Subcutaneous abdominal adipose tissue (tissue), 5 donors: ENCODE measurements at regions not wholly inside any gene's neighbourhood (a gene's known extent, or its start where the extent isn't known, plus 50 kb on each side); places are given as distances from the start of the nearest gene placed in this dataset.

Source experiments
- H3K27ac ChIP-seq: one replicate; pipeline ENCODE4 v1.7.0; 2013; ENCODE audit warnings: low read depth, mild to moderate bottlenecking, inconsistent platforms, low read length, moderate library complexity
- H3K27me3 ChIP-seq, 5 donors: one replicate each; pipeline ENCODE4 v1.7.0; 2013; ENCODE audit warnings: low read length in 5 of 5, inconsistent platforms in 1 of 5; ENCODE audit not compliant: control insufficient read depth in 5 of 5, insufficient read depth in 4 of 5
- H3K36me3 ChIP-seq, 5 donors: one replicate each; pipeline ENCODE4 v1.7.0; 2013; ENCODE audit warnings: low read length in 5 of 5; ENCODE audit not compliant: control insufficient read depth in 5 of 5, insufficient read depth in 5 of 5
- H3K4me1 ChIP-seq, 5 donors: one replicate each; pipeline ENCODE4 v1.7.0; 2013; ENCODE audit warnings: low read length in 5 of 5, mild to moderate bottlenecking in 3 of 5, moderate library complexity in 1 of 5; ENCODE audit not compliant: control insufficient read depth in 5 of 5, insufficient read depth in 5 of 5
- H3K4me3 ChIP-seq, 5 donors: one replicate each; pipeline ENCODE4 v1.7.0; 2013; ENCODE audit warnings: low read length in 5 of 5, low read depth in 1 of 5
- H3K9ac ChIP-seq, 5 donors: one replicate each; pipeline ENCODE4 v1.7.0; 2013; ENCODE audit warnings: low read length in 5 of 5, mild to moderate bottlenecking in 4 of 5, moderate library complexity in 3 of 5
- H3K9me3 ChIP-seq, 5 donors: one replicate each; pipeline ENCODE4 v1.7.0; 2013; ENCODE audit warnings: low read length in 5 of 5; ENCODE audit not compliant: control insufficient read depth in 5 of 5
- donor health status: healthy.
- donor health status: healthy.
- donor health status: healthy.
- donor health status: healthy.
- donor health status: healthy.

DNA sequence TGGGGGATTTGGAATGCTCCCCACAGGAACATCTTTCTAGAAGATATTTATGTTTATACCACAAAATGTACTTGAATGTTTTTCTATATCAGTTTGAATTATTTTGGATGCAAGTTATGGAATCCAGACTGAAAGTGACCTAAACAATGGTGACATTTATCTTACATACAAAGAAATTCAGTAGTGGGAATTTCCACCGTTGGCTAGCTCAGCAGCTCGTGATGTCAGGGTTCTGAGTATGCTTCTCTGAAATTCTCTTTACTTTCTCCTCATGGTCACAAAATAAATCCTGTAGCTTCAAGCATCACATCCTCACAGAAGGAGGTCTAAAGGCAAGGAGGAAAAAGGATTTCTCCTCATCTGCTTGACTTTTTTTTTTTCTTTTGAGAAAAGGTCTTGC is 105.3 kb downstream of the AKAIN1 start:
- Histone ChIP-seq H3K27me3 (no peaks in the 10 kb centered on the region), H3K4me1 (no peaks in the 10 kb centered on the region), H3K9me3 (peaks cover 0 to 5% (median 3%) of the 10 kb centered on the region in 5 donors), H3K9ac (no peak overlapping the region), H3K27ac (no peak overlapping the region), H3K36me3 (no peaks in the 10 kb centered on the region), H3K4me3 (no peak overlapping the region)

DNA sequence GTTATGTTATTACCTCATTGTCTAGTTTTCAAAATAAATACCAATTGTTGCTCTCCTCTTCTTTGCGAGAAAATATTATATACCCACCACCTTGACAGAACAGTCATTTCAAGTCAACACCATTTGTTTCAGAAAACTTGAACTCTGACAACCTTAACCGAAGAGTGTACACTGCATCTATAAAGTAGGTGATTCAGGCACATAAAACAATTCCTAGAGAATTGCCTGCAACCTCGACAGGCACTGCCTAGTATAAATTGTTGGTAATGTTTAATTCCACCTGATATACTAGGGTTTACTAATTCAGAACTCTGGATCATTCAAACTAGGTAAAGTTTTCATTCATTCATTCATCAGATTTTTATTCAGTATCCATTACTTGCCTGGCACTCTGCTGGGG is 121.8 kb downstream of the AKAIN1 start:
- H3K27me3 ChIP-seq = no peaks in the 10 kb centered on the region

DNA sequence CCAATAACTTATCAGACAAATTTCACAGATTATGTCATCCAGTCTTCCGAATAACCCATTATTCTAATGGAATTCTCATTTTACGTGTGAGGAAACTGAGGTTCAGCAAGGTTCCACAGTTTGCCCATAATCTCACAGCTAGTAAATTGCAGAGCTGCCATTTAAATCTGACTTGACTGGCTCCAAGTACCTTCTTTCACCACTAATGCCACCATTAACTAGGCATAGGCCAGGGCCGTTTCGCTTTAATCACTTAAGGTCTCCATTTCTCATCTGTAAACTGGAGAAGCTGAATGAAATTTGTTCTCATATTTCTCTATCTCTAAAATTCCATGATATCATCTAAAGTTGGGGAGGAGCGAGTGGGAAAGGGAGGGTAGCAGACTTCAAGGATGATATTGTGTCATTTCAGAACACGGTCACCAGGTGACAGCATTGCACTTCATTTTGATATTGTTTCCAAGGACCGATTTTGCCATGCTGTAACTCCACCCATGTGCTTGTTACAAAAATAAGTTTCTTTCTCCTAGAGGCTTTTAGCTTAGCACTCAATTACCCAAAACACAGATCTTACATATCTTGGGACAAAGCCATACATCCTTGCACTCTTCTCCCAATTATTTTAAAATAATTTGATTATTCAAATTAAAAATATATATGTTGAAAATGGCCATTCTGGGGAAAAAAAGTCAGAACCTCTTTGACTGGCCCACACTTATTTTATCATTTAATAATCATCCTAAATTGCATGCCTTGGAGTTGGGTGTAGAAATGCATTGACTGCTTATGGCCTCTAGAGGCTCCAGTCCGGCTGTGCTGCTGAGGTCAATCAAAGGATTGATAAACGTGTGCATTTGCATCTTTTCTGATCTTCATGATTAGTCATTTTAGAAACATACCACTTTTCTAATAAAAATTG is 123.8 kb downstream of the AKAIN1 start:
- no peak overlapping the region for H3K4me3 ChIP-seq
- no peaks in the 10 kb centered on the region for H3K27me3 ChIP-seq
- no peak overlapping the region for H3K9ac ChIP-seq
- no peaks in the 10 kb centered on the region for H3K4me1 ChIP-seq
- no peaks in the 10 kb centered on the region for H3K36me3 ChIP-seq
- H3K9me3 ChIP-seq = no peaks in the 10 kb centered on the region
- no peak overlapping the region for H3K27ac ChIP-seq

More for the DNA sequence above, 121.8 kb downstream of the AKAIN1 start:
- H3K27ac ChIP-seq = no peak overlapping the region
- H3K36me3 ChIP-seq = no peaks in the 10 kb centered on the region
- H3K9me3 ChIP-seq = no peaks in the 10 kb centered on the region
- no peaks in the 10 kb centered on the region for H3K4me1 ChIP-seq
- no peak overlapping the region for H3K9ac ChIP-seq
- H3K4me3 ChIP-seq = no peak overlapping the region

DNA sequence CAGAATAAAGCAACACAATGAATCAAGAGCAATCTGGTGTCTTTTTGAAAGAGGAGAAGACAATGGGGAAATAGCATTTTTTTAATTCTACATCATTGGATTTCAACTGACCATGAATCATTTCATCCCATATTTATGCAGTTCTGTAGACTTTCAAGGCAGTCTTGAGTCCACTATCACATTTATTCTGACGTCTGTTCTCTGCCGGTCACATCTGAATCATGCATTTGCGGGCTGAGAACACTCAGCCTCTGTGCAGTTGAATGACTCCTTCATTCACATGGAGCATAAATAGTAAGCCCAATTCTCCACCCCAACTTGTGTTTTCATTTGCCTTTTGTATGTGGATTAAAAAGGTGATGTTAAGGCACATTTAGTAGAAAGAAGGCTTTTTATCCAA is 128.2 kb downstream of the AKAIN1 start:
- H3K27ac ChIP-seq = no peak overlapping the region
- H3K9me3 ChIP-seq = no peaks in the 10 kb centered on the region
- peaks cover 0 to 5% (median 0%) of the 10 kb centered on the region in 5 donors for H3K27me3 ChIP-seq
- no peak overlapping the region for H3K4me3 ChIP-seq
- no peaks in the 10 kb centered on the region for H3K36me3 ChIP-seq
- no peaks in the 10 kb centered on the region for H3K4me1 ChIP-seq
- H3K9ac ChIP-seq = no peak overlapping the region

DNA sequence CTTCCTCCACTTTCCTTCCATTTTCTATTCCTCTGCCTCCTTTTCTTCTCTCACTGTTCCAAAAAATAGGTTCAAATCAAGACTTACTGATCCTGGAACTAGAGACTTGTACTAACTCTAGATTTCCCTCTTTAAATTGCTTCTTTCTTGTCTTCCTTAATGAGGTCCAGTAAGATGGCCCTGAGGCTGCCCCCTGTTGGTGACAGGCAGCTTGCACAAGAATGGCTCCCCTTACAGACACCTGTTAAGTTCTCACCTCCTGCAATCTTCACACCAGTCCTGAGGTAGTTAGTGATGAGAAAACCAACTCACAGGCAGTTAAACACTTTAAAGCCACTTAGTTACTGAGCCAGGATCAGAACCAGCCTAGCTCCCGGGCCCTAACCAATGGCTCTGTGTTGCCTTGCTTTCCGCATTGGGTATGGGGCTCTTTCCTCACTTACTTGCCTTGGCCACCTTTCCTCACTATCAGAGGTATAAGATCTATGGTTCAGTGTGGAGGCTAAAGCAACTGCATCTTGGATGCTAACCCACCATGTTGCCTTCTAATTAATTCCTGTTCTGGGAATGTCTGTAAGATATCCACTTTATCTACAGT is 130.6 kb downstream of the AKAIN1 start:
- peaks cover 0 to 5% (median 0%) of the 10 kb centered on the region in 5 donors for H3K27me3 ChIP-seq
- H3K4me3 ChIP-seq = no peak overlapping the region
- H3K27ac ChIP-seq = no peak overlapping the region
- H3K36me3 ChIP-seq = no peaks in the 10 kb centered on the region
- no peaks in the 10 kb centered on the region for H3K9me3 ChIP-seq
- H3K9ac ChIP-seq = no peak overlapping the region
- no peaks in the 10 kb centered on the region for H3K4me1 ChIP-seq

DNA sequence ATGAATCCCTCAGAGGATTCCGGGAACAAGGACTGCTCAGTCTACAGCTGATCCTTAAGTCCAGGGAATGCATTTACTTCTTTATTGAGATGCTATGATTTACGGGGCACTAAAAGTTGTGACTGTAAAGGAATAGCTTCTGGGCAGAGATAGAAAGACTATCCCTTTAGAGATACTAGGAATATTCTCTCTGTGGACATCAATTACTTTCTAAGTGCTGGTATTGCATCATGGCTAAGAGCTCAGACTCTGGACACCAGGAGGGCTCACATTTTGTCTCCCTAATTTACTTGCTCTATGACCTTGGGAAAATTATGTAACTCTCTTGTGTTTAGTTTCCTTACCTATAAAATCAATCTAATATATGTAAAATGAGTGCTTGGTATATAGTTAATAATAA is 131.4 kb downstream of the AKAIN1 start:
- H3K9me3 ChIP-seq = no peaks in the 10 kb centered on the region
- H3K36me3 ChIP-seq = no peaks in the 10 kb centered on the region
- no peak overlapping the region for H3K9ac ChIP-seq
- no peaks in the 10 kb centered on the region for H3K4me1 ChIP-seq
- no peak overlapping the region for H3K4me3 ChIP-seq
- H3K27ac ChIP-seq = no peak overlapping the region
- peaks cover 0 to 5% (median 0%) of the 10 kb centered on the region in 5 donors for H3K27me3 ChIP-seq

DNA sequence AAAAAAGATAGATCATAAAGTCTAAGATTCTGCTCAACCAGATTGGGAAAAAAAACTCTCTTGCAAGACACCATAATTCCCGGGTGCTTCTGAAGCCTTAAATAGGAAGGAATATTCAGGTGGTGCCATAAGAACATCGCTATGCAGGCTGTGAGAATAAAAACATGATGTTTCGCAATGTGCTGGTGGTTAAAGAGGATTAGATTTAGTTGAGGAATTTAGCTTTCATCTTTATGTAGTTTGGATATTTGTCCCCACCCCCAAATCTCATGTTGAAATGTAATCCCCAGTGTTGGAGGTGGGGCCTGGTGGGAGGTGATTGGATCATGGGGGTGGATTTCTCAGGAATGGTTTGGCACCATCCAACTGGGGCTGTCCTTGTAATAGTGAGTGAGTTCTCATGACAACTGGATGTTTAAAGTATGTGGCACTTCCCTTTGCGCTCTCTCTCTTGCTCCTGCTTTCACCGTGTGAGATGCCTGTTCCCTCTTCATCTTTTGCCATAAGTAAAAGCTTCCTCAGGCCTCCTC is 132.2 kb downstream of the AKAIN1 start:
- Histone ChIP-seq H3K27ac (no peak overlapping the region), H3K9me3 (no peaks in the 10 kb centered on the region), H3K9ac (no peak overlapping the region), H3K4me1 (no peaks in the 10 kb centered on the region), H3K36me3 (no peaks in the 10 kb centered on the region), H3K4me3 (no peak overlapping the region), H3K27me3 (peaks cover 0 to 5% (median 0%) of the 10 kb centered on the region in 5 donors)

DNA sequence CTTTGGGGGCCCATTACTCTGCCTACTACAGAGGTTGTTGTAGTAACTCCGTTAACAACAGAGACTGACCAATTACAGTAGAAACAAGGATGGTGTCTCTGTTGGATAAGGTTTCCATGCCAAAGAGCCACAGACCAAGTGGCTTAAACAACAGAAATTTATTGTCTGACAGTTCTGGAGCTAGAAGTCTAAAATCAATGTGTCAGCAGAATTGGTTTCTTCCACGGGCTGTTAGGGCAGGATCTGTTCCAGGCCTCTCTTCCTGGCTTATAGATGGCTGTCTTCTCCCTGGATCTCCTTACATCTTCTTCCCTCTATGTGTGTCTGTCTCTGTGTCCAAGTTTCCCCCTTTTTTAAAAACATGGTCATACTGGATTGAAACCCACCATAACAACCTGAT is 135.3 kb downstream of the AKAIN1 start:
- Histone ChIP-seq H3K4me3 (no peak overlapping the region), H3K27me3 (no peaks in the 10 kb centered on the region), H3K9me3 (no peaks in the 10 kb centered on the region), H3K9ac (no peak overlapping the region), H3K27ac (no peak overlapping the region), H3K36me3 (no peaks in the 10 kb centered on the region), H3K4me1 (peaks cover 0 to 20% (median 7%) of the 10 kb centered on the region in 5 donors)

DNA sequence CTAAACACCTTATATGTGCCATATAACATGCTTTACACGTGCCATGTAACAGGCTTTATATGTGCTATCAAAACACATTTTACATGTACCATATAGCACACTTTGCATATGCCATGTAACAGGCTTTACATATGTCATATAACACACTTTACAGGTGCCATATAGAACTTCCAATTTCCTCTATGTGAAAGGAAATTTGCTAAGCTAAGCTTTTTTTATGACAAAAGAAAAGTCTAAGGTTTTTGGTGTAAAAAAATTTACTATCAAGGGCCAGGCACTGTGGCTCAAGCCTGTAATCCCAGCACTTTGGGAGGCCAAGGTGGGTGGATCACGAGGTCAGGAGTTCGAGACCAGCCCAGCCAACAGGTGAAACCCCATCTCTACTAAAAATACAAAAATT is 136.5 kb downstream of the AKAIN1 start:
- Histone ChIP-seq H3K9me3 (no peaks in the 10 kb centered on the region), H3K36me3 (no peaks in the 10 kb centered on the region), H3K27ac (no peak overlapping the region), H3K4me3 (no peak overlapping the region), H3K9ac (no peak overlapping the region), H3K27me3 (no peaks in the 10 kb centered on the region), H3K4me1 (peaks cover 0 to 20% (median 7%) of the 10 kb centered on the region in 5 donors)

DNA sequence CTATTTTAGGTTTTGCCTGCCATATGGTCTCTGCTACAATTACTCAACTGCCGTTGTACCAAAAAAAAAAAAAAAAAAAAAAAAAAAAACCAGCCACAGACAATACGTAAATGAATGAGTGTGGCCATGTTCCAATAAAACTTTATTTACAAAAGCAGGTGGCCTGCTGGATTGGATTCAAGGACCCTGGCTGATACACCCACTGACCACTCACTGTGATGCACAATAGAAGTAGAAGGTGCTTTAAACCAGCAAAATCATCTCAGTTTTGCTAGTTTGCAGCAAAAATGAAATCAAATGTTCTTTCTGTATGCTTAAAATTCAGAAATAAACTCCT is 137.4 kb downstream of the AKAIN1 start:
- H3K9ac ChIP-seq = no peak overlapping the region
- no peak overlapping the region for H3K27ac ChIP-seq
- H3K4me1 ChIP-seq = peaks cover 0 to 20% (median 7%) of the 10 kb centered on the region in 5 donors
- H3K9me3 ChIP-seq = no peaks in the 10 kb centered on the region
- no peaks in the 10 kb centered on the region for H3K36me3 ChIP-seq
- no peak overlapping the region for H3K4me3 ChIP-seq
- H3K27me3 ChIP-seq = no peaks in the 10 kb centered on the region
